ENCODE measurements at regions not wholly inside any gene's neighbourhood (a gene's known extent, or its start where the extent isn't known, plus 50 kb on each side); places are given as distances from the start of the nearest gene placed in this dataset.

DNA sequence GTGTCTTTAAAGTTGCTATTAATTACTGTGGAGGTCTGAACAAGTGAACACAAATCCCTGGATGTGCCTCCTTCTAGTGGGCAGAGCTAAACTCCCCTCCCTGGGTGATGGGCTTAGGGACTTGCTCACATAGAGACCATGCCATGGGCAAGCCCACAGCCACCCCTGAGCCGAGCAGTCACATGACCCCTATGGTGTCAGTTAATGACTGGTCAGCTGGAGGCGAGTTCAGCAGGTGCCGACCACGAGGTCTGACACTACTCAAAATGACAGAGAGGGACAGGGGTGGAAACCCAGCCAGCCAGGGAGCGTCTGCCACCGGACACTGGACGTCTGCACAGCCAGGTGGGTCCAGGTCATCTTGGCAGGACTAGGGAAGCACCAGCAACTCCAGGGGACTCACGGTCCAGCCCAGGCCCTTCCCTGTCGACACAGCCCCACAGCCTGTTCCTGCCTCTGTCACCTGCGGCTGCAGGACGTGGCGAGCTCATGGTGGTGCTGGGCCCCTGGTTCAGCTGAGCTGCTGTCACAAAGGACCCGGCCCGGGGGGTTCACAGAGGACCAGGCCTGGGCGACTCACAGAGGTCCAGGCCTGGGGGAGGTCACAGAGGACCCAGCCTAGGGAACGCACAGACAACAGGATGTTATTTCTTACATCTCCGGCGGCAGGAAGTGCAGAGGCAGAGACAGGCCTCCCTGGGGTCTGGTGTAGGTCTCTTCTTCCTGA is 135.0 kb downstream of the BRD1 start:
- Histone ChIP-seq H3K27ac (ENCODE audit: insufficient read depth, low read length) (no peak overlapping the region), H4K8ac (ENCODE audit: low read depth in 2 of 2, low read length in 2 of 2) (no peak overlapping the region), H2BK20ac (ENCODE audit: low read depth, low read length) (no peak overlapping the region), H2AK5ac (ENCODE audit: low read depth, low read length) (no peak overlapping the region), H2AK9ac (replicated peaks; ENCODE audit: low read depth, low read length, poor library complexity) (no peak overlapping the region), H3K4me2 (ENCODE audit: low read depth, low read length) (no peak overlapping the region), H4K91ac (ENCODE audit: insufficient read depth, low read depth, low read length) (no peak overlapping the region), H4K20me1 (ENCODE audit: insufficient read depth, low read length) (no peaks in the 10 kb centered on the region), H2BK5ac (ENCODE audit: low read depth, low read length, poor library complexity, severe bottlenecking) (no peak overlapping the region), H2BK15ac (ENCODE audit: low read depth, low read length) (no peak overlapping the region), H2BK120ac (ENCODE audit: low read depth, low read length) (no peak overlapping the region), H3K9me3 (ENCODE audit: control insufficient read depth, insufficient read depth, low read length) (peaks cover 22% of the 10 kb centered on the region), H3K36me3 (ENCODE audit: control insufficient read depth, insufficient read depth, low read length) (no peaks in the 10 kb centered on the region), H3K4me3 (ENCODE audit: insufficient read depth, low read depth, low read length) (no peak overlapping the region), H3K9ac (ENCODE audit: low read depth, low read length) (no peak overlapping the region), H3K4me1 (ENCODE audit: control insufficient read depth, insufficient read depth, low read length) (no peaks in the 10 kb centered on the region), H3K18ac (ENCODE audit: low read depth, low read length) (no peak overlapping the region), H3K56ac (ENCODE audit: extremely low read depth, insufficient read depth, low read length) (no peak overlapping the region), H3K4ac (ENCODE audit: low read depth, low read length) (no peak overlapping the region), H3K23ac (ENCODE audit: low read depth, low read length) (no peak overlapping the region), H2AFZ (replicated peaks; ENCODE audit: low read length, poor library complexity) (no peak overlapping the region), H3K14ac (replicated peaks; ENCODE audit: low read depth, low read length) (no peak overlapping the region), H4K5ac (ENCODE audit: low read depth, low read length) (no peak overlapping the region), H3K9me1 (ENCODE audit: insufficient read depth, low read length) (no peaks in the 10 kb centered on the region), H3K27me3 (ENCODE audit: control insufficient read depth, insufficient read depth, low read length) (no peaks in the 10 kb centered on the region), H3K79me1 (ENCODE audit: low read depth in 1 of 2, low read length in 2 of 2) (no peaks in the 10 kb centered on the region)
- dilution Hi-C loops (cut with HindIII; ENCODE audit: low sequenced_read_pairs, unreplicated experiment) (no loop called here), intact Hi-C loops (cut with micrococcal nuclease) (no loop called here), in situ Hi-C loops (cut with MboI; ENCODE audit: low sequenced_read_pairs) (no loop called here)
- ChIA-PET CTCF (no interaction called here), POLR2A (ENCODE audit: unreplicated experiment) (no interaction called here)
- BruUV-seq (replicated peaks): no TSS peak
- WGBS, 2 experiments (ENCODE audit: extremely low coverage in 2 of 2, insufficient read length in 1 of 2): 64% methylated on average over 11 of the region's 18 CpGs; no CpG with 5 or more reads in 1 of the 2 experiments
- TF ChIP-seq CEBPB (IDR thresholded peaks at IDR 0.05; ENCODE audit: low read depth, low read length) (no peak), RCOR1 (IDR thresholded peaks at IDR 0.05; ENCODE audit: insufficient replicate concordance, low read length) (no peak), RAD21 (IDR thresholded peaks at IDR 0.05; ENCODE audit: low read length) (no peak), SMC3 (IDR thresholded peaks at IDR 0.05; ENCODE audit: low read depth, low read length) (no peak), FOS (IDR thresholded peaks at IDR 0.05; ENCODE audit: low read depth, low read length) (no peak), POLR2A (IDR thresholded peaks at IDR 0.05; ENCODE audit: low read depth, low read length) (no peak), RFX5 (IDR thresholded peaks at IDR 0.05; ENCODE audit: low read depth, low read length) (no peak), MAZ (IDR thresholded peaks at IDR 0.05; ENCODE audit: borderline replicate concordance, low read depth, low read length) (no peak), BHLHE40 (IDR thresholded peaks at IDR 0.05; ENCODE audit: low read depth, low read length) (no peak), MAFK (IDR thresholded peaks at IDR 0.05; ENCODE audit: low read depth, low read length) (no peak), MXI1 (IDR thresholded peaks at IDR 0.05; ENCODE audit: borderline replicate concordance, low read depth, low read length) (no peak), CHD1 (IDR thresholded peaks at IDR 0.05; ENCODE audit: low read depth, low read length) (no peak)
- TF ChIP-seq, protein P1, sequence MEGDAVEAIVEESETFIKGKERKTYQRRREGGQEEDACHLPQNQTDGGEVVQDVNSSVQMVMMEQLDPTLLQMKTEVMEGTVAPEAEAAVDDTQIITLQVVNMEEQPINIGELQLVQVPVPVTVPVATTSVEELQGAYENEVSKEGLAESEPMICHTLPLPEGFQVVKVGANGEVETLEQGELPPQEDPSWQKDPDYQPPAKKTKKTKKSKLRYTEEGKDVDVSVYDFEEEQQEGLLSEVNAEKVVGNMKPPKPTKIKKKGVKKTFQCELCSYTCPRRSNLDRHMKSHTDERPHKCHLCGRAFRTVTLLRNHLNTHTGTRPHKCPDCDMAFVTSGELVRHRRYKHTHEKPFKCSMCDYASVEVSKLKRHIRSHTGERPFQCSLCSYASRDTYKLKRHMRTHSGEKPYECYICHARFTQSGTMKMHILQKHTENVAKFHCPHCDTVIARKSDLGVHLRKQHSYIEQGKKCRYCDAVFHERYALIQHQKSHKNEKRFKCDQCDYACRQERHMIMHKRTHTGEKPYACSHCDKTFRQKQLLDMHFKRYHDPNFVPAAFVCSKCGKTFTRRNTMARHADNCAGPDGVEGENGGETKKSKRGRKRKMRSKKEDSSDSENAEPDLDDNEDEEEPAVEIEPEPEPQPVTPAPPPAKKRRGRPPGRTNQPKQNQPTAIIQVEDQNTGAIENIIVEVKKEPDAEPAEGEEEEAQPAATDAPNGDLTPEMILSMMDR (conservative IDR thresholded peaks at IDR 0.05; ENCODE audit: low read depth, low read length): no peak
- TF ChIP-seq, protein P2, sequence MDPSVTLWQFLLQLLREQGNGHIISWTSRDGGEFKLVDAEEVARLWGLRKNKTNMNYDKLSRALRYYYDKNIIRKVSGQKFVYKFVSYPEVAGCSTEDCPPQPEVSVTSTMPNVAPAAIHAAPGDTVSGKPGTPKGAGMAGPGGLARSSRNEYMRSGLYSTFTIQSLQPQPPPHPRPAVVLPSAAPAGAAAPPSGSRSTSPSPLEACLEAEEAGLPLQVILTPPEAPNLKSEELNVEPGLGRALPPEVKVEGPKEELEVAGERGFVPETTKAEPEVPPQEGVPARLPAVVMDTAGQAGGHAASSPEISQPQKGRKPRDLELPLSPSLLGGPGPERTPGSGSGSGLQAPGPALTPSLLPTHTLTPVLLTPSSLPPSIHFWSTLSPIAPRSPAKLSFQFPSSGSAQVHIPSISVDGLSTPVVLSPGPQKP (IDR thresholded peaks at IDR 0.05; ENCODE audit: borderline replicate concordance, low read depth, low read length): no peak
- TF ChIP-seq, protein P3, sequence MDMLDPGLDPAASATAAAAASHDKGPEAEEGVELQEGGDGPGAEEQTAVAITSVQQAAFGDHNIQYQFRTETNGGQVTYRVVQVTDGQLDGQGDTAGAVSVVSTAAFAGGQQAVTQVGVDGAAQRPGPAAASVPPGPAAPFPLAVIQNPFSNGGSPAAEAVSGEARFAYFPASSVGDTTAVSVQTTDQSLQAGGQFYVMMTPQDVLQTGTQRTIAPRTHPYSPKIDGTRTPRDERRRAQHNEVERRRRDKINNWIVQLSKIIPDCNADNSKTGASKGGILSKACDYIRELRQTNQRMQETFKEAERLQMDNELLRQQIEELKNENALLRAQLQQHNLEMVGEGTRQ (IDR thresholded peaks at IDR 0.05; ENCODE audit: low read depth, low read length): no peak
- no peak for ATAC-seq (ENCODE audit: low read depth)
- DNase-seq: no peak

Data from IMR-90 (cell line).